Activated T-cell treated with anti-CD3 and anti-CD28 coated beads, Interleukin-2, amount 50 U/mL, for 24 hours (primary cell): ENCODE measurements at regions not wholly inside any gene's neighbourhood (a gene's known extent, or its start where the extent isn't known, plus 50 kb on each side); places are given as distances from the start of the nearest gene placed in this dataset.

Experiments used
- DNase-seq: peaks from one replicate; pipeline ENCODE4 v3.0.0-alpha.2; 2020
- H3K27ac Mint-ChIP-seq: 2 replicates; pipeline ENCODE4 v1.8.0; 2020; ENCODE audit warnings: mild to moderate bottlenecking, mixed read lengths
- H3K27me3 Mint-ChIP-seq: 2 replicates; pipeline ENCODE4 v1.8.0; 2020; ENCODE audit warnings: mixed read lengths
- H3K36me3 Mint-ChIP-seq: 2 replicates; pipeline ENCODE4 v1.8.0; 2020; ENCODE audit warnings: low read depth, mixed read lengths
- H3K4me1 Mint-ChIP-seq: 2 replicates; pipeline ENCODE4 v1.8.0; 2020; ENCODE audit warnings: low read depth, mixed read lengths
- H3K4me3 Mint-ChIP-seq: 2 replicates; pipeline ENCODE4 v1.8.0; 2020; ENCODE audit warnings: mild to moderate bottlenecking, moderate library complexity, mixed read lengths
- H3K9me3 Mint-ChIP-seq: 2 replicates; pipeline ENCODE4 v1.8.0; 2020; ENCODE audit warnings: mixed read lengths

DNA sequence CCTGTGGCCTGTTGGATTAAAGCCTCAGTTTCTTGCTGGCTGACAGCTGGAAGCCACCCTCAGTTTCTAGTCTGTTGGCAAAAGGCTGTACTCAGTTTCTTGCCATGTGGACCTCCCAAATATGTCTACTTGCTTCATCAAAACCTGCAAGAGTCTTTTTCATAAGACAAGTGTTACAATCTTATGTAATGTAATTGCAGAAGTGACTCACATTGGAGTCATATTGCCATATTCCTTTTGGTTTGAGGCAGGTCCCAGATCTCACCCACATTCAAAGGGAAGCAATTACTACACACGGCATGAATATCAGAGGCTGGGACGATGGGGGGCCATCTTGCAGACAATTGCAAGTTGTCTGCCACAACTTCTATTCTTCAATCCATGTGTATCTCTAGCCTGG lies 286.7 kb upstream of the IL12B start:
- no peak for DNase-seq
- H3K9me3 Mint-ChIP-seq, result peaks cover 3% of the 10 kb centered on the region
- H3K4me1 Mint-ChIP-seq, result peaks cover 1% of the 10 kb centered on the region
- no peak overlapping the region for H3K27ac Mint-ChIP-seq
- H3K36me3 Mint-ChIP-seq, result no peaks in the 10 kb centered on the region
- peaks cover 19% of the 10 kb centered on the region for H3K27me3 Mint-ChIP-seq
- no peak overlapping the region for H3K4me3 Mint-ChIP-seq

DNA sequence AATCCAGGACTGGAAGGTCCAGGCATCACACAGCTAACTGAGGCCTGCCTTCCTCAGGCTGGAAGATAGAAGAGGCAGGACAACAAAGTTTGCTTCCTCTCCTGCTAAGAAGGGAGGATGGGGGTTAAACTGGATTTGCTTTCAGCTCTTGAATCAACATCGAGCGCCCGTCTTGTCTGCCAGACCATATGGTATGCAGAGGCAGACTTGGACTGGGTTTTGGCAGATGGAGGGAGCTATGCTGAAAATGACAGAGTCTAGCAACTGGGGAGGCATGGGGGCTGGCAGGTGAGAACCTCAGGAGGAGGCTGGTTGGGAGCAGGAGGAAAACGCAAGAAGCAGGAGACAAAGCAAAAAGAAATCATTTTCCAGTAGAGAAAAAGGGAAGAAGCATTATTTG lies 289.5 kb upstream of the IL12B start:
- H3K4me3 Mint-ChIP-seq, result no peak overlapping the region
- peaks cover 8% of the 10 kb centered on the region for H3K9me3 Mint-ChIP-seq
- peaks cover 21% of the 10 kb centered on the region for H3K27me3 Mint-ChIP-seq
- no peak overlapping the region for H3K27ac Mint-ChIP-seq
- peaks cover 1% of the 10 kb centered on the region for H3K4me1 Mint-ChIP-seq
- no peaks in the 10 kb centered on the region for H3K36me3 Mint-ChIP-seq
- no peak for DNase-seq

DNA sequence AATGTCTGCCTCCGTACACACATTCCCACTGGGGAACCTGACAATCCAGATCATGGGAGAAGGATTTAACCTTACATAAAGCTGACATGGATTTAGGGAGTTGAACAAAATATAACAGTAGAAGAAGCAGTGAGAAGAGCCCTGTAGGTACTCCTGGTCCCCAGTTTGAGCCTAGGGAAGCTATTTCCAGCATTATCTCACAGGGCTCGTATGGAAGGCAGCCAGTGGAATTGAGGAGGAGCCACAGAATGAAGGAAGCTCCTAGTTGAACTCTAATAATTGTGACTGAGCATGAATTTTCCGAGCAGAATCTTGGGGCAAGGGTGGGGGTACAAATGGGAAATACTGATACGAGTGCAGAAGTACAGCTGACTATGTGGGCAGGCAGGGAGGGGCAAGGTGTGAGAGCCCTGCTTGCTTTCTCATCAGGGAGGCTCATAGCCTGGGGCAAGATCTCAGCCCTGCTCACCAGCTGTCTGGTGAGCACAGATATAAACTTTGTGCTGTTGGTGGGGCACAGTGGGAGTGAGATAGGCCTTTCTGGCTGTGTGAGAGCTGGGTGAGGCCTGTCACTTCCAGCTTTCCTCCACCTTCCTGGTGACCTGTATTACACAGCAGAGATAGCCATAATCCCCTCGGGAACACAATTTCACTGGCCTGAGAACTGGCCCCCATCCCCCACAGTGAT lies 290.7 kb upstream of the IL12B start:
- no peak for DNase-seq
- Mint-ChIP-seq H3K27ac (no peak overlapping the region), H3K27me3 (peaks cover 21% of the 10 kb centered on the region), H3K4me1 (peaks cover 1% of the 10 kb centered on the region), H3K9me3 (peaks cover 8% of the 10 kb centered on the region), H3K4me3 (no peak overlapping the region), H3K36me3 (no peaks in the 10 kb centered on the region)

DNA sequence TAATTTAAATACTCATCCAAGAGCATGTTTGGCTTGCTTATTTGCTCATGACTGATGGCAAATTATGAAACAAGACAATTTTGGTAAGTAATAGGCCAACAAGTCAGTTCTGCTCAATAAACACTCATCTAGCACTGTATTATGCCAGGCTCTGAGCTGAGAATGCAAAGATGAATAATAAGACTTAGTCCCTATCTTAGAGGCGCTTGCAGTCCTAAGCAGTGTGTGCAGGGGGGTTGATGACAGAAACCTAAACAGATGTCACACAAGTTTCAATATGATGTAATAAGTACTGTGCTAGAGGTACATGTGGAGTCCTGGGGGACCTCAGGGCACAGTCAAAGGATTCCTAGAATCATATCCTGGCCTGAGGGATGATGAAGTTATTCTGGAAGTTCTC lies 287.6 kb upstream of the ADRA1B start:
- peaks cover 20% of the 10 kb centered on the region for H3K27me3 Mint-ChIP-seq

DNA sequence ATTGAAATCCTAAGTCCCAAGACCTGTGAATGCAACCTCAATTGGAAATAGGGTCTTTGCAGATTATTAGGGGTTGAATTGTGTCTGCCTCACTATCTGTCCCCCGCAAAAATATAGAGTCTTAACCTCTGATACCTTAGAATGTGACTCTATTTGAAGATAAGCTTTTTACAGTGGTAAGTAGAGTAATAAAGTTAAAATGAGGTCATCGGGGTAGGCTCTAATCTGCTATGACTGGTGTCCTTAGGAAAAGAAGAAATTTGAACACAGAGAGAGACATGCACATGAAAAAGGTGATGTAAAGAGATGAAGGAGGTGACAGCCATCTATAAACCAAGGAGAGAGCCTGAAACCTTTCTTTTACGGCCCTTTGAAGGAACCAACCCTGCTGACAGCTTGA lies 287.1 kb upstream of the ADRA1B start:
- Mint-ChIP-seq H3K4me3 (no peak overlapping the region), H3K4me1 (peaks cover 2% of the 10 kb centered on the region), H3K9me3 (no peaks in the 10 kb centered on the region)

More for the DNA sequence above, 287.6 kb upstream of the ADRA1B start:
- H3K4me1 Mint-ChIP-seq, result peaks cover 2% of the 10 kb centered on the region
- H3K4me3 Mint-ChIP-seq, result no peak overlapping the region
- no peaks in the 10 kb centered on the region for H3K36me3 Mint-ChIP-seq
- H3K9me3 Mint-ChIP-seq, result no peaks in the 10 kb centered on the region
- no peak overlapping the region for H3K27ac Mint-ChIP-seq
- DNase-seq, result no peak

DNA sequence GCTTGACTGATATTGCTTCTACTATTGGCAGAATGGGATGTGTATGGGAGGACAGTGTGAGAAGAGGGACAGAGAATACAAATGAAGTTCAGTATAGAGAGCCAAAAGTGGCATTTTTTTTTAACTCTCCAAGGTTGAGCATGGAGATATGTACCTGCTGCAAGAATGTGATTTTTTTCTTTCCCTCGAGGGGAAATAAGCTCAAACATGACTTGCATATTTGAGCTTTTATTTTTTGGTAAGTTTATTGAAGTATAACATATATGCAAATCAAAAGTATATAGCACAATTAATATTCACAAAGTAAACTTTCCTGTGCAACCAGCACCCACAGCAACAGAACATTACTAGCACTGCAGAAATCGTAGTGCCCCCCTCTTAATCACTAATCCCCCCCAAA lies 285.7 kb upstream of the ADRA1B start:
- Mint-ChIP-seq H3K9me3 (no peaks in the 10 kb centered on the region), H3K4me1 (peaks cover 2% of the 10 kb centered on the region), H3K4me3 (no peak overlapping the region), H3K27ac (no peak overlapping the region), H3K27me3 (peaks cover 25% of the 10 kb centered on the region), H3K36me3 (no peaks in the 10 kb centered on the region)
- no peak for DNase-seq

More for the DNA sequence above, 287.1 kb upstream of the ADRA1B start:
- Mint-ChIP-seq H3K27ac (no peak overlapping the region), H3K36me3 (no peaks in the 10 kb centered on the region), H3K27me3 (peaks cover 20% of the 10 kb centered on the region)
- DNase-seq, result no peak

DNA sequence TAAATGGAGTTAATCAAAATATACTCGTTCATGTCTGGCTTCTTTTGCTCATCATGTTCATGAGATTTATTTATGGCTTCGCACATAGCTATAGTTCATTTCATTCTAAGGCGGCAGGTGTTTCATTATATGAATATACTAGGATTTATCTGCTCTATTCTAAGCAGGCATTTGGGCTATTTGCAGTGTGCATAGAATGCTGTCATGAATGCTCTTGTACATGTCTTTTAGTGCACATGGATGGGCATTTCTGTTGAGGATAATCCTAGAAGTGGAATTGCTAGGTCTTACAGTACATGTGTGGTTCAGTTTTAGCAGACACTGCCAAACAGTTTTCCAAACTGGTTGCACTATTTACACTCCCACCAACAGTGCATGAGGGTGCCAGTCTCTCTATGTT lies 285.3 kb upstream of the ADRA1B start:
- Mint-ChIP-seq H3K4me3 (no peak overlapping the region), H3K4me1 (peaks cover 2% of the 10 kb centered on the region), H3K27ac (no peak overlapping the region), H3K36me3 (no peaks in the 10 kb centered on the region), H3K27me3 (peaks cover 29% of the 10 kb centered on the region), H3K9me3 (no peaks in the 10 kb centered on the region)
- no peak for DNase-seq

DNA sequence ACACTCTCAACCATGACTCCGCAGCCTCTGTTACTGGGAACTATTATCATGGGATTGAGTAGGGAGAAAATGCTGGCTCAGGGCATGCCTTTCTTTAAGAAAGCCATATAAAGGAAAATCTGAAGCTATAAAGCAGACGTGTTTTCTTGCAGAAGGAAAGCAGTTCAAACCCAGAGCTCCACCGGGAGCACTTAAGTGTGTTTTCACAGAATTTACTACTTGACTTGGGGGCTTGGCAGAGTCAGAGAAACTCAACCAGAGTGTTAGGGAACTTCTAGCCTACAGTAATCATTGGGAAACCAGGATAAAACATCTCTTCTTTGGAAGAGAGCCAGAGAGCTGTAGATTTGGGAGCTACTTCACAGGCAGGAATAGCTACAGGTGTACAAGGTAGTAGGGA lies 283.4 kb upstream of the ADRA1B start:
- Mint-ChIP-seq H3K9me3 (no peaks in the 10 kb centered on the region), H3K27ac (no peak overlapping the region), H3K4me1 (peaks cover 2% of the 10 kb centered on the region), H3K36me3 (no peaks in the 10 kb centered on the region), H3K27me3 (peaks cover 34% of the 10 kb centered on the region), H3K4me3 (no peak overlapping the region)
- no peak for DNase-seq

DNA sequence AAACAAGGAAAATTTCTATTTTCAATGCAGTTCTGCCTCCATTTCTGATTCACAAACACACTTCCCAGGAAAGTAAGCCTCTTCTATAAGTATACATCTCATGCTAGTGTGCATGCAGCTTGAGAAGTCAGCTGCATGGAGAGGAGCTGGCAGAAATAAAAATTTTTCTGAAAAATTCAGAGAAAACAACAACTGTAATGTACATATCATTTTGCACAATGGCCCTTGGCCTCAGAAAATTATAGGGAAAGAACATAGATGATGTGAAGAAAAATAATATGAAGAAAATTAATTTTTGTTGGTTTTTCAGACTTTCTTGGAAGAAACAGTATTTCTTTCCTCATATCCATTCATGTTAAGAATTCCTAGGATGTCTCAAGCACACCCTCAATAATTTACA lies 277.8 kb upstream of the ADRA1B start:
- Mint-ChIP-seq H3K9me3 (no peaks in the 10 kb centered on the region), H3K27me3 (peaks cover 21% of the 10 kb centered on the region), H3K4me3 (no peak overlapping the region), H3K36me3 (no peaks in the 10 kb centered on the region), H3K4me1 (no peaks in the 10 kb centered on the region), H3K27ac (no peak overlapping the region)
- no peak for DNase-seq

DNA sequence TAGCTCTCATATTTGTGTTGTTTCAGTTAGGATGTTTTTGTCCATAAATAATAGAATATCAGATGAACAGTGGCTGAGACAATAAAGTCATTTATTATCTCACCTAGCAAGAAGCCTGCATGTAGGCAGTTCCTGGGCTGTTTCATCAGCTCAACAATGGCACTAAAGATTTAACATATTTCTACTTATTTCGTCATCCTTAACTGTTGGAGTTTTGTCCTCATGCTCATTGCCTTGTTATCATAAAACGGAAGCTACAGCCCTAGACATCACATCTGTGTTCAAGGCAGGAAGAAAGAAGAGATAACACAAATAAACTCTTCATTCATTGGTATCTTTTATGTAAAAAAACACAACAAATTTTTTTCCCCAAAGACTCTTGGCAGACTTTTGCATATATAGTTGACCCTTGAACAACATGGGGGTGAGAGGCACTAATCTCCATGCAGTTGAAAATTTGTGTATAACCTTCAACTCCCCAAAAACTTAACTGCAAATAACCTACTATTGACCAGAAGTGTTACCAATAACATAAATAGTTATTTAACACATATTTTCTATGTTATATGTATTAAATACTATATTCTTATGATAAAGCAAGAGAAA lies 277.2 kb upstream of the ADRA1B start:
- H3K36me3 Mint-ChIP-seq, result no peaks in the 10 kb centered on the region
- H3K27ac Mint-ChIP-seq, result no peak overlapping the region
- H3K9me3 Mint-ChIP-seq, result no peaks in the 10 kb centered on the region
- H3K4me1 Mint-ChIP-seq, result no peaks in the 10 kb centered on the region
- peaks cover 18% of the 10 kb centered on the region for H3K27me3 Mint-ChIP-seq
- no peak for DNase-seq
- H3K4me3 Mint-ChIP-seq, result no peak overlapping the region

DNA sequence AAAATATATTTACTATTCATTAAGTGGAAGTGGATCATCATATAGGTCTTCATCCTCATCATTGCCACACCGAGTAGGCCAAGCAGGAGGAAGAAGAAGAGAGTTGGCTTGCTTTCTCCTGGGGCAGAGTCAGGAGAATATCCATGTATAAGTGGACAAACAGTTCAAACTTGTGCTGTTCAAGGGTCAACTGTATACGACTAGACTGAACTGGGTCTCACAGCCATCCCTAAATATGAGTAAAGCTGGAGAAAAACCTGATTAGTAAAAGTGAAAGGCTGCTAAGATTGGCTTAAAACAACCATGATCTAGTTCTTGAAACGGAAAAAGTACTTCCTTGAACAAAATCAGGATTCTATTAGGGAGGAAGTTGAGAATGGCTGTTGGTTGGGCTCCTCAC lies 276.7 kb upstream of the ADRA1B start:
- Mint-ChIP-seq H3K4me3 (no peak overlapping the region), H3K9me3 (no peaks in the 10 kb centered on the region), H3K27me3 (peaks cover 18% of the 10 kb centered on the region), H3K36me3 (no peaks in the 10 kb centered on the region), H3K4me1 (no peaks in the 10 kb centered on the region), H3K27ac (no peak overlapping the region)
- no peak for DNase-seq

DNA sequence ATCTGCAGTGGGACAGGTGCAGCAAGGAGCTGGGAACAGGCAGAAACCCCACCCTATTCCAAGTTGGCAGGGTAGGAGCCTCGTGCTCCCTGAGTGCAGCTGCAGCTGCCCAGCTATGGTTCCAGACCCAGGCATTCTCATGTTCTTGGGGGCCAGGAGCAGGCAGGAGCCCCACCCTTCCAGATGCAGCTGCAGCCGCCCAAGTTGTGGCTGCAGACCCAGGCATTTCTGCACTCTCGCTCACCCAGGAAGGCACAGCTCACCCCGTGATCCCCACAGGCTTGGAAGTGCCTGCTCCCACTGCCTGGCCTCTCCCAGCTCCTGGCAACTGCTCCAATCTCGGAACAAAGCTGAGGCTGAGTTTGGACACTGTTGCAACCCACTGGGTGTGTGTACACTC lies 275.8 kb upstream of the ADRA1B start:
- no peak overlapping the region for H3K27ac Mint-ChIP-seq
- no peaks in the 10 kb centered on the region for H3K36me3 Mint-ChIP-seq
- DNase-seq, result no peak
- H3K4me1 Mint-ChIP-seq, result no peaks in the 10 kb centered on the region
- H3K27me3 Mint-ChIP-seq, result peaks cover 14% of the 10 kb centered on the region
- H3K9me3 Mint-ChIP-seq, result no peaks in the 10 kb centered on the region
- H3K4me3 Mint-ChIP-seq, result no peak overlapping the region

DNA sequence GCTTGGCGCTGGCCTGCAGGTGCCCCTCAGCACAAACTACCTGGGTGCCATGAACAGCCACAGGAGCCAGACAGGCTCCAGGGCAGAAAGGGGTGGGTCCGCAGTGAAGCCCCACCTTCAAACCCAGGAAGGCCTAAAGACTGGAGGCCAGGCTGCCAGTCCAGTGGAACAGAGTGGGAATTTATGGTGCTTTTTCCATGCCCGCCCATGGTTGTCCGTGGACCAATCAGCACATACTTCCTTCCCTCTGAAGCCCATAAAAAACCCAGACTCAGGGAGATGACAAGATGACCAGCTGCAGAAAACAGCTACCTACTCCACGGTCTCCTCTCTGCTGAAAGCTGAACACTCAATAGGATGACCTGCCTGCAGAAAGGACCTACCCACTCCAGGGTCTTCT lies 275.4 kb upstream of the ADRA1B start:
- DNase-seq, result no peak
- Mint-ChIP-seq H3K4me1 (no peaks in the 10 kb centered on the region), H3K36me3 (no peaks in the 10 kb centered on the region), H3K27ac (no peak overlapping the region), H3K9me3 (no peaks in the 10 kb centered on the region), H3K27me3 (peaks cover 10% of the 10 kb centered on the region), H3K4me3 (no peak overlapping the region)

DNA sequence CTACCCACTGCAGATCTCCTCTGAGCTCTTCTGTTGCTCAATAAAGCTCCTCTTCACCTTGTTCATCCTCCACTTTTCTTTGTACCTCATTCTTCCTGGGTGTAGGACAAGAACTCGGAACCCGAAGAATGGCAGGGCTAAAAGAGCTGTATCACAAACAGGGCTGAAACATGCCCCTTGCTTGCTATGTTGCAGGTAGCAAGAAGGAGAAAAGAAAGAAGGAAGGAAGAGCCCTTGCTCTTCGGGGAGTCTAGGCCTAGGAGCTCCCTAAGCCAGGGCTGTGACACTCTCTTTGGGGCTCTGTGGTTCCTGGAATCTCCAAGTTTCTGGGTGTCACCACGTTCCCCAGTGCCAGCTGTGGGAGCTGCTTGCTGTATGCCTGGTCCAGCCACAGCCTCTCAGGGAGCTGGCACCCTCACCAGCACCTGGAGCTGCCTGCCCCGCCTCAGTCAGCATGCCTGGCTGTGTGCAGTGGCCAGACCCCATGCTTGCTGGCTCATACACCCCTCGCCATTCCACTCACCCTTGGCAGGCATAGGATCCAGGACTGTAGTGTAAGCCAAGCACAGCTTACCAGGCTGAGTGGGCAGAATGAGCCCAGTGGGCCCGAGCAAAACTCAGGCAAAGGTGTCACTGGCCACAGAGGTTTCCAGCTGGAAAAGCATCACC lies 274.8 kb upstream of the ADRA1B start:
- peaks cover 8% of the 10 kb centered on the region for H3K27me3 Mint-ChIP-seq
- no peaks in the 10 kb centered on the region for H3K9me3 Mint-ChIP-seq
- H3K4me1 Mint-ChIP-seq, result no peaks in the 10 kb centered on the region
- H3K4me3 Mint-ChIP-seq, result no peak overlapping the region
- no peak overlapping the region for H3K27ac Mint-ChIP-seq
- no peaks in the 10 kb centered on the region for H3K36me3 Mint-ChIP-seq
- no peak for DNase-seq

DNA sequence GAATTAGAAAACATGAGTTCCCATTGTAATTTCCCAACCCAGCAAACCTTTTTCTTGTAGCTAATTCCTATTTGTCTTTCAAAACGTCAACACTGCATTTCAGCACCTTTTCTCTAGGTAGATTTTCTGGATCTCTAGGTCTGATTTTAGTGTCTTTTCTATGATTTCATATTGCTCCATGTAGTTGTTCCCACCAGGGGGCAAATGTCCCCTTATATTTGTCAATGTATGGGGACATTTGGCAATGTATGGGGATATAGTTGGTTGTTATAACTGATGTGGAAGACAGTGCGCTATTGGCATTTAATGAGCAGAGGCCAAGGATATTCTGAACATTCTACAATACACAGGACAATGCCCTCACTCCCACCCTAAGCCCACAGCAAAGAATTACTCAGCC lies 273.9 kb upstream of the ADRA1B start:
- H3K27ac Mint-ChIP-seq, result no peak overlapping the region

More for the DNA sequence above, 273.9 kb upstream of the ADRA1B start:
- H3K9me3 Mint-ChIP-seq, result no peaks in the 10 kb centered on the region
- no peak overlapping the region for H3K4me3 Mint-ChIP-seq
- no peak for DNase-seq
- H3K36me3 Mint-ChIP-seq, result no peaks in the 10 kb centered on the region
- H3K27me3 Mint-ChIP-seq, result peaks cover 4% of the 10 kb centered on the region
- no peaks in the 10 kb centered on the region for H3K4me1 Mint-ChIP-seq
